Mesodermal cell (in vitro differentiated cells): ENCODE measurements at regions not wholly inside any gene's neighbourhood (a gene's known extent, or its start where the extent isn't known, plus 50 kb on each side); places are given as distances from the start of the nearest gene placed in this dataset.

ENCODE experiments used
- H3K27ac ChIP-seq: 2 replicates; pipeline ENCODE4 v1.7.0; 2013; ENCODE audit warnings: mild to moderate bottlenecking, low read depth, low read length, moderate library complexity; ENCODE audit not compliant: severe bottlenecking
- H3K36me3 ChIP-seq: 2 replicates; pipeline ENCODE4 v1.7.1; 2013; ENCODE audit warnings: mild to moderate bottlenecking, low read length, moderate library complexity; ENCODE audit not compliant: control insufficient read depth, insufficient read depth
- H3K4me1 ChIP-seq: one replicate; pipeline ENCODE4 v1.7.1; 2013; ENCODE audit warnings: mild to moderate bottlenecking, low read length; ENCODE audit not compliant: insufficient read depth, control insufficient read depth, poor library complexity, severe bottlenecking
- H3K4me3 ChIP-seq: 2 replicates; pipeline ENCODE4 v1.7.0; 2013; ENCODE audit warnings: low read length, control low read depth, mild to moderate bottlenecking; ENCODE audit not compliant: insufficient read depth, poor library complexity, severe bottlenecking; ENCODE audit errors: extremely low read depth
- H3K9me3 ChIP-seq: 2 replicates; pipeline ENCODE4 v1.7.1; 2013; ENCODE audit warnings: mild to moderate bottlenecking, low read length, moderate library complexity; ENCODE audit not compliant: control insufficient read depth
- WGBS, 2 experiments: methylation state at CpG; one replicate each; pipeline ENCODE4 v1.1.5; 2013; ENCODE audit warnings: missing lambda C conversion rate in 2 of 2; ENCODE audit not compliant: insufficient coverage in 2 of 2; 5-methylcytosine and 5-hydroxymethylcytosine counted together

- WGBS, 2 experiments = 85 to 88% methylated on average over 2 to 3 of the region's 7 CpGs
- peaks cover 14% of the 10 kb centered on the region for H3K4me1 ChIP-seq
- no peaks in the 10 kb centered on the region for H3K9me3 ChIP-seq
These were observed 372.9 kb upstream of the ZMIZ1 start for GRCh38 chr10:78695846-78696245.

GRCh38 chr10:78696791-78697395 lies 371.9 kb upstream of the ZMIZ1 start:
- Histone ChIP-seq H3K4me3 (no peak overlapping the region), H3K4me1 (peaks cover 21% of the 10 kb centered on the region), H3K36me3 (no peaks in the 10 kb centered on the region), H3K9me3 (no peaks in the 10 kb centered on the region), H3K27ac (no peak overlapping the region)
- WGBS, 2 experiments = 78 to 100% methylated on average over 1 of the region's 5 CpGs

More at GRCh38 chr10:78695846-78696245, 372.9 kb upstream of the ZMIZ1 start:
- Histone ChIP-seq H3K36me3 (no peaks in the 10 kb centered on the region), H3K4me3 (no peak overlapping the region), H3K27ac (no peak overlapping the region)

- Histone ChIP-seq H3K36me3 (no peaks in the 10 kb centered on the region), H3K4me3 (no peak overlapping the region), H3K9me3 (no peaks in the 10 kb centered on the region), H3K4me1 (peaks cover 21% of the 10 kb centered on the region), H3K27ac (no peak overlapping the region)
- 80% methylated on average over 1 of the region's 3 CpGs; no CpG with 5 or more reads in 1 of the 2 experiments for WGBS, 2 experiments
These were observed 368.8 kb upstream of the ZMIZ1 start for GRCh38 chr10:78699971-78700370.

GRCh38 chr10:78700413-78700812 lies 368.4 kb upstream of the ZMIZ1 start:
- Histone ChIP-seq H3K27ac (peak overlapping the region; percentile 43), H3K4me1 (peaks cover 21% of the 10 kb centered on the region)

GRCh38 chr10:78700816-78701520 lies 367.8 kb upstream of the ZMIZ1 start:
- Histone ChIP-seq H3K4me3 (no peak overlapping the region), H3K4me1 (peaks cover 21% of the 10 kb centered on the region), H3K36me3 (no peaks in the 10 kb centered on the region), H3K9me3 (no peaks in the 10 kb centered on the region), H3K27ac (peak overlapping the region; percentile 43)
- 94 to 100% methylated on average over 1 to 2 of the region's 2 CpGs for WGBS, 2 experiments

More at GRCh38 chr10:78700413-78700812, 368.4 kb upstream of the ZMIZ1 start:
- no peaks in the 10 kb centered on the region for H3K36me3 ChIP-seq
- H3K9me3 ChIP-seq = no peaks in the 10 kb centered on the region
- no peak overlapping the region for H3K4me3 ChIP-seq

GRCh38 chr10:78702186-78702585 lies 366.6 kb upstream of the ZMIZ1 start:
- Histone ChIP-seq H3K4me3 (no peak overlapping the region), H3K27ac (no peak overlapping the region), H3K9me3 (no peaks in the 10 kb centered on the region), H3K4me1 (peaks cover 21% of the 10 kb centered on the region), H3K36me3 (no peaks in the 10 kb centered on the region)
- 91 to 93% methylated on average over 6 to 8 of the region's 8 CpGs for WGBS, 2 experiments

GRCh38 chr10:78702876-78703275 lies 365.9 kb upstream of the ZMIZ1 start:
- Histone ChIP-seq H3K27ac (no peak overlapping the region), H3K4me1 (peaks cover 21% of the 10 kb centered on the region), H3K9me3 (no peaks in the 10 kb centered on the region), H3K36me3 (no peaks in the 10 kb centered on the region), H3K4me3 (no peak overlapping the region)
- 71 to 78% methylated on average over 3 to 5 of the region's 6 CpGs for WGBS, 2 experiments

GRCh38 chr10:78703593-78703992 lies 365.2 kb upstream of the ZMIZ1 start:
- no peak overlapping the region for H3K27ac ChIP-seq
- 85 to 86% methylated on average over 6 of the region's 6 CpGs for WGBS, 2 experiments
- H3K4me3 ChIP-seq = no peak overlapping the region
- no peaks in the 10 kb centered on the region for H3K36me3 ChIP-seq
- peaks cover 21% of the 10 kb centered on the region for H3K4me1 ChIP-seq
- H3K9me3 ChIP-seq = no peaks in the 10 kb centered on the region

- Histone ChIP-seq H3K4me3 (no peak overlapping the region), H3K4me1 (peaks cover 3% of the 10 kb centered on the region), H3K36me3 (no peaks in the 10 kb centered on the region), H3K27ac (no peak overlapping the region), H3K9me3 (no peaks in the 10 kb centered on the region)
- 80 to 100% methylated on average over 1 of the region's 2 CpGs for WGBS, 2 experiments
These were observed 362.5 kb upstream of the ZMIZ1 start for GRCh38 chr10:78706256-78706655.

GRCh38 chr10:78706726-78707540 lies 361.8 kb upstream of the ZMIZ1 start:
- H3K36me3 ChIP-seq = no peaks in the 10 kb centered on the region
- WGBS, 2 experiments = 77 to 88% methylated on average over 3 of the region's 5 CpGs
- no peaks in the 10 kb centered on the region for H3K4me1 ChIP-seq
- H3K4me3 ChIP-seq = no peak overlapping the region
- H3K27ac ChIP-seq = no peak overlapping the region
- H3K9me3 ChIP-seq = no peaks in the 10 kb centered on the region
